Gastrocnemius medialis (tissue), 4 donors: ENCODE measurements at regions not wholly inside any gene's neighbourhood (a gene's known extent, or its start where the extent isn't known, plus 50 kb on each side); places are given as distances from the start of the nearest gene placed in this dataset.

Experiments
- ATAC-seq, 2 donors: fragments of 150-250 bp; one replicate each; pipeline ENCODE4 v1.9.1; 2016
- DNase-seq, 2 donors: peaks; one replicate each; pipeline ENCODE4 v3.0.0-alpha.2; 2019
- H3K27ac ChIP-seq, 4 donors: fragments of 200-600 bp; sonication (generic); 1 replicate in 1 of 4; 2 replicates in 3 of 4; pipeline ENCODE4 v1.5.1; 2016 to 2018; ENCODE audit warnings: mild to moderate bottlenecking in 2 of 4, moderate library complexity in 1 of 4
- H3K27me3 ChIP-seq, 3 donors: fragments of 200-600 bp; sonication (generic) in 2 of 3; 1 replicate in 1 of 3; 2 replicates in 2 of 3; pipeline versions ENCODE4 v1.5.1 to v1.6.0; 2016 to 2019; ENCODE audit warnings: mild to moderate bottlenecking in 1 of 3, moderate library complexity in 1 of 3
- H3K36me3 ChIP-seq, 2 donors: fragments of 200-600 bp; sonication (generic) in 1 of 2; one replicate each; pipeline ENCODE4 v1.5.1; 2017 to 2018
- H3K4me1 ChIP-seq, 2 donors: fragments of 200-600 bp; sonication (generic) in 1 of 2; one replicate each; pipeline ENCODE4 v1.5.1; 2016 to 2017; ENCODE audit warnings: mild to moderate bottlenecking in 2 of 2
- H3K4me3 ChIP-seq, 4 donors: fragments of 200-600 bp; sonication (generic) in 3 of 4; 1 replicate in 1 of 4; 2 replicates in 3 of 4; pipeline ENCODE4 v1.5.1; 2016 to 2019; ENCODE audit warnings: mild to moderate bottlenecking in 2 of 4
- H3K9me3 ChIP-seq, 3 donors: fragments of 200-600 bp; sonication (generic) in 2 of 3; 1 replicate in 1 of 3; 2 replicates in 2 of 3; pipeline ENCODE4 v1.5.1; 2016 to 2019
- CTCF ChIP-seq, 5 experiments: fragments of 450-650 bp in 3 of 5; fragments of 200-600 bp in 2 of 5; sonication (generic) in 2 of 5; IDR thresholded peaks in 4 of 5; conservative IDR thresholded peaks in 1 of 5; 1 replicate in 4 of 5; 2 replicates in 1 of 5; pipeline ENCODE4 v1.5.1; 2016 to 2019; ENCODE audit warnings: antibody characterized with exemption in 5 of 5, mild to moderate bottlenecking in 3 of 5, moderate library complexity in 3 of 5
- POLR2A ChIP-seq, 2 donors: fragments of 450-650 bp; IDR thresholded peaks; one replicate each; pipeline ENCODE4 v1.6.1; 2017; ENCODE audit warnings: antibody characterized with exemption in 2 of 2, mild to moderate bottlenecking in 2 of 2, moderate library complexity in 2 of 2
- in situ Hi-C, 4 donors: fragments of 200-750 bp; cut with MboI; loops; one replicate each; pipeline versions ENCODE4 v1.15.0 to v1.8.0; 2017; ENCODE audit warnings: low sequenced_read_pairs in 4 of 4
- intact Hi-C: fragments of 100-400 bp; cut with DNase I; formaldehyde crosslinking; loops from one replicate; pipeline ENCODE4 v1.15.1; 2023; ENCODE audit warnings: low total_unique reads

- in situ Hi-C loops: no loop called here
These were observed 173.1 kb downstream of the PTH2R start for GRCh38 chr2:208579678-208580077.

GRCh38 chr2:208584378-208584985, 177.9 kb downstream of the PTH2R start:
- ATAC-seq (no peak), DNase-seq (no peak)
- no peaks in the 10 kb centered on the region for H3K36me3 ChIP-seq
- no peak overlapping the region for H3K27ac ChIP-seq
- no peaks in the 10 kb centered on the region for H3K27me3 ChIP-seq
- intact Hi-C loops (no loop called here), in situ Hi-C loops (no loop called here)
- TF ChIP-seq CTCF (IDR thresholded peaks at IDR 0.05 in 4 of 5, conservative IDR thresholded peaks at IDR 0.05 in 1 of 5): no peak
- no peak for TF ChIP-seq POLR2A (IDR thresholded peaks at IDR 0.05)
- H3K4me3 ChIP-seq: no peak overlapping the region
- no peaks in the 10 kb centered on the region for H3K9me3 ChIP-seq
- no peaks in the 10 kb centered on the region for H3K4me1 ChIP-seq

More at GRCh38 chr2:208579678-208580077, 173.1 kb downstream of the PTH2R start:
- Histone ChIP-seq H3K36me3 (no peaks in the 10 kb centered on the region), H3K27me3 (no peaks in the 10 kb centered on the region), H3K9me3 (no peaks in the 10 kb centered on the region), H3K4me3 (no peak overlapping the region), H3K4me1 (no peaks in the 10 kb centered on the region), H3K27ac (no peak overlapping the region)
- intact Hi-C loops: no loop called here
- ATAC-seq (no peak), DNase-seq (no peak)
- TF ChIP-seq CTCF (IDR thresholded peaks at IDR 0.05 in 4 of 5, conservative IDR thresholded peaks at IDR 0.05 in 1 of 5) (no peak), POLR2A (IDR thresholded peaks at IDR 0.05) (no peak)

- Histone ChIP-seq H3K27ac (no peak overlapping the region), H3K4me3 (no peak overlapping the region), H3K36me3 (no peaks in the 10 kb centered on the region), H3K27me3 (no peaks in the 10 kb centered on the region), H3K9me3 (no peaks in the 10 kb centered on the region), H3K4me1 (no peaks in the 10 kb centered on the region)
- ATAC-seq: no peak
- no peak for TF ChIP-seq POLR2A (IDR thresholded peaks at IDR 0.05)
- no peak for TF ChIP-seq CTCF (IDR thresholded peaks at IDR 0.05 in 4 of 5, conservative IDR thresholded peaks at IDR 0.05 in 1 of 5)
- intact Hi-C loops: no loop called here
- DNase-seq: no peak
- in situ Hi-C loops: no loop called here
These were observed 179.9 kb downstream of the PTH2R start for GRCh38 chr2:208586516-208586915.

GRCh38 chr2:208594642-208595385, 188.2 kb downstream of the PTH2R start:
- H3K4me1 ChIP-seq: no peaks in the 10 kb centered on the region
- H3K27me3 ChIP-seq: no peaks in the 10 kb centered on the region
- DNase-seq: no peak
- intact Hi-C loops (no loop called here), in situ Hi-C loops (no loop called here)
- H3K36me3 ChIP-seq: no peaks in the 10 kb centered on the region
- H3K27ac ChIP-seq: no peak overlapping the region
- no peak overlapping the region for H3K4me3 ChIP-seq
- no peaks in the 10 kb centered on the region for H3K9me3 ChIP-seq
- TF ChIP-seq POLR2A (IDR thresholded peaks at IDR 0.05) (no peak), CTCF (IDR thresholded peaks at IDR 0.05 in 4 of 5, conservative IDR thresholded peaks at IDR 0.05 in 1 of 5) (no peak)
- no peak for ATAC-seq
